GM13976 (cell line): ENCODE measurements at regions not wholly inside any gene's neighbourhood (a gene's known extent, or its start where the extent isn't known, plus 50 kb on each side); places are given as distances from the start of the nearest gene placed in this dataset.

Experiments used
- DNase-seq: peaks from one replicate; pipeline ENCODE4 v3.0.0; 2012; ENCODE audit warnings: low spot score
- CTCF ChIP-seq: IDR thresholded peaks from 2 replicates; pipeline ENCODE4 v1.5.1; 2012; ENCODE audit warnings: borderline replicate concordance, mild to moderate bottlenecking; ENCODE audit not compliant: insufficient read depth; ENCODE audit errors: extremely low read depth, missing control alignments, control extremely low read depth
- in situ Hi-C: fragments of 300-500 bp; cut with MboI; formaldehyde crosslinking; loops from one replicate; pipeline ENCODE4 v1.12.0; 2022; ENCODE audit warnings: low sequenced_read_pairs, mixed read lengths, inconsistent platforms; ENCODE audit not compliant: unreplicated experiment

- in situ Hi-C loops: no loop called here
- DNase-seq: no peak
- TF ChIP-seq CTCF: no peak
These were observed 783.8 kb upstream of the WWC1 start for GRCh38 chr5:167507463-167508233.

GRCh38 chr5:167509076-167509475, 782.4 kb upstream of the WWC1 start:
- in situ Hi-C loops: no loop called here
- no peak for DNase-seq
- no peak for TF ChIP-seq CTCF

- in situ Hi-C loops: no loop called here
- no peak for DNase-seq
These were observed 780.2 kb upstream of the WWC1 start for GRCh38 chr5:167511276-167511675.

GRCh38 chr5:167512111-167512510, 779.3 kb upstream of the WWC1 start:
- TF ChIP-seq CTCF: no peak
- DNase-seq: no peak
- in situ Hi-C loops: no loop called here

More at GRCh38 chr5:167511276-167511675, 780.2 kb upstream of the WWC1 start:
- no peak for TF ChIP-seq CTCF

GRCh38 chr5:167513381-167513780, 778.1 kb upstream of the WWC1 start:
- in situ Hi-C loops: no loop called here
- no peak for DNase-seq
- TF ChIP-seq CTCF: no peak

GRCh38 chr5:167514461-167514860, 777.0 kb upstream of the WWC1 start:
- TF ChIP-seq CTCF: no peak
- in situ Hi-C loops: no loop called here
- no peak for DNase-seq
